CD4-positive, alpha-beta T cell treated with Interleukin-15 for 1 hour (primary cell): ENCODE measurements at regions not wholly inside any gene's neighbourhood (a gene's known extent, or its start where the extent isn't known, plus 50 kb on each side); places are given as distances from the start of the nearest gene placed in this dataset.

Experiments
- DNase-seq: peaks from one replicate; pipeline ENCODE4 v3.0.0-alpha.2; 2020

GRCh38 chr1:65486613-65487012 is 66.1 kb downstream of the LEPR start:
- DNase-seq, result no peak

DNA sequence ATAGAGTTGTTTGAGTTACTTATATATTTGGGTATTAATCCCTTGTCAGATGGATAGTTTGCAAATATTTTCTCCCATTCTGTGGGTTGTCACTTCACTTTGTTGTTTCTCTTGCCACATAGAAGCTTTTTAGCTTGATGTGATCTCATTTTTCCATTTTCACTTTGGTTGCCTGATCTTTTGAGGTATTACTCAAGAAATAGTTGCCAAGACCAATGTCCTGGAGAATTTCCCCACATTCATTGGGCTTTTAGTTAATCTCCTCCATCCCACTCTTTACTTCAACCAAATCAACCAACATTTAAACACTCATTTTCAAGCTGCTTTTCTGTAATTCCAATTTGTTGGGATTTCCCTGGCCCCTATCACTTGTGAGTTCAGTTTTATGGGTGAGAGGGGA is 69.0 kb downstream of the LEPR start:
- DNase-seq, result no peak

DNA sequence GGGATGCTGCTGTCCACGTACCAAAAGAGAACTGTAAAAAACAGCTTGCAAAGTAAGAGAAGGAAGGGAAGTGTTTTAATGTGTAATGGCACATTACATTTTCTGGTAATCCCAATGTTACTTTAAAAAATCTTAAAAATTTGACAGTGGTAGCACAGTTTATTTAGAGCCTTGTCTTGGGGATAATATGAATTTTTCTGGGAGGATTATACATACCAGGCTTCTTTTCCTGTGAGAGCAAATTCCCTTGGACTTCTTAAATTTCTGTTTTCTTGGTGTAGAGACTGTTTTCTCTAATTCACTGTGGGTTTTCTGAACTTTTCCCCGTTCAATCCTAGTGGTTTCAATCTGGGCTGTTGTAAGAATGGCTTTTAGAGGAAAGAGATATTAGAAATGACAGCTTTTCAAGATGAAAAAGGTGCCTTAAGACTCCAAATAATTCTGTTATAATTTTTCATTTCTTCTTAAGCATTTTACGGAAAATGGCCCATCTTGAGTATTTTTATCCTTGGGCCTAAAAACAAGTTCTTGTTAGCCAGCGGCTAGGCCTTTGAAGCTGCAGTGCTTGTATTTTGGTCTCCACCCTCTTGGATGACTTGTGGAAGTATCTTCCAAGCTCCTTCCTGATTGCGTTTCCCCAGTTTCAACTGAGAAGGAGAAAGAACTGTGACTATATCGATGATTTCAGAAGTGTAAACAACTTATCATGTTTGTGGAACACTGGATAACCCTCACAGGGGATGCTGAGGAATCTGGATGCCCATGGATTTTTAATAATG is 70.0 kb downstream of the LEPR start:
- no peak for DNase-seq

- no peak for DNase-seq
Observed at GRCh38 chr1:65491472-65491871, 71.0 kb downstream of the LEPR start.

- no peak for DNase-seq
Observed at GRCh38 chr1:65493802-65494201, 73.3 kb downstream of the LEPR start.

DNA sequence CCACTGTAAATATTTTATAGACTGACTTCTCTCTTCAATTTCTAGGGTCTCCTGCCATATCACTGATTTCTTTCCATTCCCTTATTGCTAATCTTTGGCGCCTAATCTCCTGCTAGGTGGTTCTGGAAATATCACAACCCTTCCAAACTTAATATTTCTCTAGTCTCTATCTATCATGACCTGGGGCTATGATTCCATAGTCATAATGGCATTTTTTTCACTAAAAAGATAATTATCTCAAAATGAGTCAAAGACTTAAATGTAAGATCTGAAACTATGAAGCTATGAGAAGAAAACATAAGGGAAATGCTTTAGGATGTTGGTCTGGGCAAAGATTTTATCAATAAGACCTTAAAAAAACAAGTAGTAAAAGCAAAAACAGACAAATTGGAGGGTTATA is 74.2 kb downstream of the LEPR start:
- no peak for DNase-seq

DNA sequence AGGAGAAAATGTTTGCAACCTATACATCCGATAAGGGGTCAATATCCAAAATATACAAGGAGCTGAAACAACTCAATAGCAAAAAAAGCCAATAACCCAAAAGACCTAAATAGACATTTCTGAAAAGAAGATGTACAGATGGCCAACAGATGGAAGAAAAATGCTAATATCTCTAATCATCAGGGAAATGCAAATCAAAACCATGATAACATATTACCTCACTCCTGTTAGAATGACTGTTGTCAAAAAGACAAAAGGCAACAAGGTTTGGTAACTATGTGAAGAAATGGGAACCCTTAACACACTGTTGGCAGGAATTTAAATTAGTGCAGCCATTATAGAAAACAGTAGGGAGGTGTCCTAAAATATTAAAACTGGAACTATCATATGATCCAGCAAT is 74.7 kb downstream of the LEPR start:
- DNase-seq, result no peak

DNA sequence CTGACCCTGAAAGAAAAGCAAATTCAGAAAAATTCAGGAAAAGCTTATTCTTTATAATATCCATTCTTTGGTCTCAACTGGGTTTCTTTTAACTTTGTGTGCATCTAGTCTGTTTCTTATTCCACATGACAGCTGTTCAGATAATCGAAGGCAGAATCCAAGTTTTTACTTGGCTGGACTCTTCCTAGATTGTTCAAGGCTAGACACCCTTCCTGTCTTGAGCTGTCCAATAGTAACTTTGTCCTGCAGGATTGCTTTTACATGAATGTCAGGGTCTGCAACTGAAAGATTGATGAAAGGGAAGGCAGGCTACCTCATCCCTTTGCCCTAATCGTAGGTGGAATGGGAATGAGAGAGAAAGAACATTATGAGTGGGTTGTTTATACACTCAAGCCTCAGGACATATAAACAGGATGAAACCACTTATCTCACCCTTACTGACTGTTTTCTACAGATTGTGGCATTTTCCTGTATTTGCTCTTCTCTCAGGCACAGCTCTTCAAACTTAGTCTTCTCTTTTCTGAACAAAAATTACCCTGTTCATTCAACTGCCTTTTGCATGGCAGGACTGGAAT is 76.9 kb downstream of the LEPR start:
- DNase-seq, result no peak

DNA sequence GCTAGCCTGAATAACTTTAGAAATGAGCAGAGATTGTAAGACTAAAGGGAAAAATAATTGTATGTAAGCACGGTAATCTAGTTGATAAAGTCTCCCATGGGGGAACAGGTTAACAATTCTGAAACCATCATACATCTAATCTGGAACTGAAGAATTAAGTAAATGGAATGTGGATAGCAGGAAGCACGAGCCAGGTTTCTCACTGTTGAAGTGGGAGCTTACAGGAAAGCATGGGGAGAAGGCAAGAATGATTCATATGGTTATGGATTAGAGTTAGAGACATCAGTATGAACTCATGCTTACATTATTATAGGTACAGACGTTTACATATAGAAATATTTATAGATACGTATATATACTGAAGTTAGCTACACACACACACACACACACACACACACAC is 83.0 kb downstream of the LEPR start:
- DNase-seq, result no peak

DNA sequence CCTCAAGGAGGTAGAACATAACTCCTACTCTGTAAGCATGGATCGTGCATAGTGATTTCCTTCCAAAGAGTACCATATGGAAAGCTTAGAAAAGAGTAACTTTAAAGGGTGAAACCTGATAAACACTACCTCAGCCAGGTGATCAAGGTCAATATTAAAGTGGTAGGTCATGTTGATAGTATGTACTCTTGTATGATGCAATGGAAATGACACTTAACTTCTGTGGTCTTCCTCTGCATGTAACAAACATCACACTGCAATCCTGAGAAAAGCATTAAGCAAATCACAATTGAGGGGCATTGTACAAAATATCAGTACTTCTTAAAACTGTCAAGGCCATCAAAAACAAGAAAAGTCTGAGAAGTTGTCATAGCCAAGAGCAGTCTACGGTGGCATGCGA is 83.8 kb downstream of the LEPR start:
- DNase-seq, result no peak

- DNase-seq, result no peak
Observed at GRCh38 chr1:65505547-65506300, 85.3 kb downstream of the LEPR start.

GRCh38 chr1:65508051-65508450 is 87.6 kb downstream of the LEPR start:
- DNase-seq, result no peak

DNA sequence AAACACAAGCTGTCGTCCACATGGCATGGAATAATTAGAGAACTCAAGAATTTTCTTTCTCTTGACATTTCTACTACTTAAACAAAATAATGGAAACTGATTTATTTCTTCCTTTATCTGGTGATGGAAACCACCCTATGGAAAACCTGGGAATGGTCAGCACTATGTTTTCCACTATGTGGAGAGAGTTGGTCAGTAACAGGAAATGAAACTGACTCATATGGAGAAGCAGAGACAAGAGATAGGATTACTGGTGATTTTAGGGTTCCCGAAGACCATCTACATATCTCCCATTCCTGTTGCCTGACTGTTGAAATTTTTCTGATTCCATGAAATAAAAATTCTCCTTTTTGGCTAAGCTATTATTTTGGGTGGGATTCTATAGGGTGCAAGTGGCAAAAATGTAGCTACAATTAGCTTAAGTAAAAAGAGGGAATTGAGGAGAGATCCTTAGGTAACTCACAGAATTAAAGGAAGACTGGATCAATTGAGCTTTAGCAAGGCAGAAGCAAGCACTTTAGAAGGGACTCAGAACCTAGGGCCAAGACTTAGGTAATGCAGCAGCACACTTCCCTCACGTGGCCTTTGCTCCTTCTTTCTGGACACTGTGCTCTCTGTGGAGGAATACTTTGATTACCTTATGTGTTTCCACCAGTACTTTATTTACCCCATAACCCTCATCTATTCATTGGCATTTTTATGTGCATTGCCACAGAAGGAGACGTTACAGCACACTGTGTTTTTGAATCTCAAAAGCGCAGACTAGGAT is 89.6 kb downstream of the LEPR start:
- DNase-seq, result no peak

- no peak for DNase-seq
Observed at GRCh38 chr1:65510961-65511360, 90.5 kb downstream of the LEPR start.

GRCh38 chr1:65512383-65512782 is 91.9 kb downstream of the LEPR start:
- no peak for DNase-seq

- no peak for DNase-seq
Observed at GRCh38 chr1:65512967-65513780, 92.7 kb downstream of the LEPR start.

DNA sequence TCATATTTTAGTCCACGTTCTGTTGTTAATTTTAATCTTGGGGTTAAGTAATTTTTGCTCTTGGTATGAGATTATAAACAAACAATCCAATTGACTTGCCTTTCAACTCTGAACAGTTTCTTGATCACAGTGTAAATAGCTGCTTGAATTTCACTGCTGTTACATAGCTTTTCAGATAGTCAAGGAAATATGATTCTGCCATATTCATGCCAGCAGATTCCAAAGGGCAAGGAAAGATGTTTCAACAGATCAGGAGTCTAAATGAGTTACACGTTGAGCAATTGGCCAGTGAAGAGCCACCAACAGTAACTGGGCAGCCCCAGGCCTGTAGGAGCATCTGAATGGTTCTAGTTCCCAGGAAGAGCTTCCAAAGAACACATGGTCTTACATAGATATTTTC is 93.6 kb downstream of the LEPR start:
- no peak for DNase-seq

- no peak for DNase-seq
Observed at GRCh38 chr1:65524931-65525265, 104.4 kb downstream of the LEPR start.

- DNase-seq, result no peak
Observed at GRCh38 chr1:65525266-65526048, 105.0 kb downstream of the LEPR start.

- no peak for DNase-seq
Observed at GRCh38 chr1:65526049-65526556, 105.6 kb downstream of the LEPR start.

GRCh38 chr1:65527190-65527589 is 106.7 kb downstream of the LEPR start:
- DNase-seq, result no peak
